LNCaP clone FGC (cell line): ENCODE measurements at regions not wholly inside any gene's neighbourhood (a gene's known extent, or its start where the extent isn't known, plus 50 kb on each side); places are given as distances from the start of the nearest gene placed in this dataset.
"Not testable (repeated sequence)": the region's sequence is repeated elsewhere in the genome, so short reads cannot be mapped to it uniquely, and the experiment has no call there.

Experiments used
- DNase-seq: peaks from one replicate; pipeline ENCODE4 v3.0.0-alpha.2; 2011; ENCODE audit warnings: low read depth
- H3K4me3 ChIP-seq: 2 replicates; pipeline ENCODE4 v1.5.1; 2011; ENCODE audit warnings: mild to moderate bottlenecking, low read depth, low read length, control low read depth
- TF ChIP-seq, protein P1 (sequence below): IDR thresholded peaks from 2 replicates; pipeline ENCODE4 v1.5.1; 2012; ENCODE audit warnings: mild to moderate bottlenecking; ENCODE audit not compliant: control insufficient read depth, insufficient read depth; ENCODE audit errors: extremely low read depth

DNA sequence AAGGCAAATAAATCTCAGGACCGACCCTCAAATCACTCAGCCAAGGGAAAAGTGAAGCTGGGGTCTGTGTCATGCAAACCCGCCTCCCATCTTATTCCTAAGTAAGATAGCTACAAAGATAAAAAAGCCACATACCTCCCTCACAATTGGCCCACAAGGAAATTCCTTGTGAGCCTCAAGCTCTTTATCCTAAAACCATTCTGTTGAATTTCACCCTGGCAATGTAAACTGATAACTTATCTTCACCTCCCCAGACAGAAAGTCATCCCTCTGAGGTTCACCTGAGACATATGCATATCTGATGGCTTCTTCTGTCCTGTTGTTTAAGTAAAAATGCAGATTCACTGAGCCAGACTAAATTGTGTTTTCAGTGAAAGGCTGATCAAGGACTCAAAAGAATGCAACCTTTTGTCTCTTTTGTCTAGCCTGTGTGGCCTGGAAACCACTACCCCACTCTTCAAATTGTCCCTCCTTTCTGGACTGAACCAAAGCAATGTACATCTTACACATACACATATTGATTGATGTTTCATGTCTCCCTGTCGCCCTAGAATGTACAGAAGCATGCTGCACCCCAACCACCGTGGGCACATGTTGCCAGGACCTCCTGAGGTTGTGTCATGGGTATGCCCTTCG is 91.3 kb downstream of the MFAP3L start:
- DNase-seq: no peak
- no peak overlapping the region for H3K4me3 ChIP-seq
- TF ChIP-seq, protein P1, sequence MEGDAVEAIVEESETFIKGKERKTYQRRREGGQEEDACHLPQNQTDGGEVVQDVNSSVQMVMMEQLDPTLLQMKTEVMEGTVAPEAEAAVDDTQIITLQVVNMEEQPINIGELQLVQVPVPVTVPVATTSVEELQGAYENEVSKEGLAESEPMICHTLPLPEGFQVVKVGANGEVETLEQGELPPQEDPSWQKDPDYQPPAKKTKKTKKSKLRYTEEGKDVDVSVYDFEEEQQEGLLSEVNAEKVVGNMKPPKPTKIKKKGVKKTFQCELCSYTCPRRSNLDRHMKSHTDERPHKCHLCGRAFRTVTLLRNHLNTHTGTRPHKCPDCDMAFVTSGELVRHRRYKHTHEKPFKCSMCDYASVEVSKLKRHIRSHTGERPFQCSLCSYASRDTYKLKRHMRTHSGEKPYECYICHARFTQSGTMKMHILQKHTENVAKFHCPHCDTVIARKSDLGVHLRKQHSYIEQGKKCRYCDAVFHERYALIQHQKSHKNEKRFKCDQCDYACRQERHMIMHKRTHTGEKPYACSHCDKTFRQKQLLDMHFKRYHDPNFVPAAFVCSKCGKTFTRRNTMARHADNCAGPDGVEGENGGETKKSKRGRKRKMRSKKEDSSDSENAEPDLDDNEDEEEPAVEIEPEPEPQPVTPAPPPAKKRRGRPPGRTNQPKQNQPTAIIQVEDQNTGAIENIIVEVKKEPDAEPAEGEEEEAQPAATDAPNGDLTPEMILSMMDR: no peak

DNA sequence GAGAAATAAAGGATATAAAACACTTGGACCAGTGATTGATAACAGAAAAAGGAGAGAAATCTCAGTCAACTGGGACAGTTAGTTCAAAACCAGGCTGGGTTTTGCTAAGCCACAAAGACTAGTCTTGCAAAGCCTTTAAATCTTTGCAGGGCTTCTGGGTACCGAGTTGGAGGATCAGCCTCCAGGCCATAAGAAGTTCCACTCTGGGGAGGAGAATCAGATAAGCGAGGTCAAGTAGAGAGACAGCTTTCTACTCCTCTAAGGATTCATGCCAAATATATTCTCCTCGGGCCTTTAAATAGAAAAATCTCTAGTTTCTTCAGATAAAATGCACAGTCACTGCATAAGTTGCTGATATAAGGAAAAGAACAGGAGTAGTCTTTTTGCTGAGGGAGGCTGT is 92.7 kb downstream of the MFAP3L start:
- no peak for DNase-seq
- no peak overlapping the region for H3K4me3 ChIP-seq
- TF ChIP-seq, protein P1: no peak

DNA sequence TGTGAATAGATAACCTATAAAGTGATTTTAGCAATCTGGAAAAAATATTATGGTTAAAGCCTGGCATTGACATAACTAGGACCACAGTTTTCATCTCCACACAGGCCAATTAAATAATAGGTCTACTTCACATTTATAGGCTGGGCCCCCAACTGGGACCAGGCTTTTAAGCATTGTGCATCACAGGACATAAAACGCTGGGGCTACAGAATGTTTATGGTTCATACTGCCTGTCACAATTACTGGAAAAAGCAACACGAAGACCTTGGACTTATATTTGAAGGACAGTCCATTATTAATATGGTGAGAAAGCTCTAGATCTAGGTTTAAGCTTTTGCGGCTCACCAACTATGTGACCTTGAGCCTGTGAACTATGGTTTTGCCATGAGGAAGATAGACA is 94.2 kb downstream of the MFAP3L start:
- TF ChIP-seq, protein P1: no peak
- no peak overlapping the region for H3K4me3 ChIP-seq
- no peak for DNase-seq

DNA sequence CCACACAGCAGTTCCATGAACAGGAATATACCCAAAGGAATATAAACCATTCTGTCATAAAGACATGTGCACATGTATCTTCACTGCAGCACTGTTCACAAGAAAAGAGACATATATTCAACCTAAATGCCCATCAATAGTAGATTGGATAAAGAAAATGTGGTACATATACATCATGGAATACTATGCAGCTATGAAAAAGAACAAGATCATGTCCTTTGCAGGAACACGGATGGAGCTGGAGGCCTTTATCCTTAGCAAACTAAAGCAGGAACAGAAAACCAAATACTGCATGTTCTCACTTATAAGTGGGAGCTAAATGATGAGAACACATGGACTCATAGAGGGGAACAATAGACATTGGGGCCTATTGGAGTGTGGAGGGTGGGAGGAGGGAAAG is 95.4 kb downstream of the MFAP3L start:
- DNase-seq, H3K4me3 ChIP-seq: not testable (repeated sequence)

DNA sequence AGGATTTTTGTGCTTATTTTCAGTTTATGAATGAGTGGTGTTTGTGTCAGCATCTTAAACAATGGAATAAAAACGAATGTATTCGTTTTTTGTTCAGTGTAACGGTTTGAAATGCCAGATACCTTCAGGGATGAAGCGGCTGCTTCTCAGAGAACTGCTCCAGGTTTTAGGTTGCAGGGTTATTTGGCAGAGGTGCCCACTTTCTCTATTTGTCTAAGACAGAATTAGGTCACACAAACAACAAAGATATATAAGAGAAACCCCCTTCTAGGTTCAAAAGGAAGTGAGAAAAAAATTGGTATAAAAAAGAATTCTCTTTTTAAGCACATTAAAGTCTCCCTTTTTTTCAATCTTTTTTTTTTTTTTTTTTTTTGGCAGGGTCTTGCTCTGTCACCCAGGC is 98.9 kb downstream of the MFAP3L start:
- H3K4me3 ChIP-seq: no peak overlapping the region
- TF ChIP-seq, protein P1: no peak
- no peak for DNase-seq

DNA sequence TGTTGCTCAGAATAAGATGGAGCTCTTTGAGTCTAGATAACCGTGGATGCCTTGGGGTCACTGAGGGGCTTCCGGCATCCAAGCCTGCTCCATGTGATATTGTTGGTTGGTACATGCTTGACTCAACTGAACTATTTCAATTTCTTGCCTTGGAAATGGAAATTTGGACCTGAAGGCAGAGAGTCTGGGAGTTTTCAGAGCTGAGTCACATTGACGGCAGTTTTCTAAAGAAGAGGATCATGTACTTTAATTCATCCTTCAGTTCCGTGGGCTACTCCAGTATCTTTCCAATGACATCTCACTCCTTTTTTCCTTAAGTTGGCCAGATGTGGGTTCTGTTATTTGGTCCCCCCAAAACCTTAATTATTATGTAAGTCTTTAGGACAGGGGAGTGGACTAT is 100.5 kb downstream of the MFAP3L start:
- H3K4me3 ChIP-seq: no peak overlapping the region
- DNase-seq: no peak
- TF ChIP-seq, protein P1: no peak

DNA sequence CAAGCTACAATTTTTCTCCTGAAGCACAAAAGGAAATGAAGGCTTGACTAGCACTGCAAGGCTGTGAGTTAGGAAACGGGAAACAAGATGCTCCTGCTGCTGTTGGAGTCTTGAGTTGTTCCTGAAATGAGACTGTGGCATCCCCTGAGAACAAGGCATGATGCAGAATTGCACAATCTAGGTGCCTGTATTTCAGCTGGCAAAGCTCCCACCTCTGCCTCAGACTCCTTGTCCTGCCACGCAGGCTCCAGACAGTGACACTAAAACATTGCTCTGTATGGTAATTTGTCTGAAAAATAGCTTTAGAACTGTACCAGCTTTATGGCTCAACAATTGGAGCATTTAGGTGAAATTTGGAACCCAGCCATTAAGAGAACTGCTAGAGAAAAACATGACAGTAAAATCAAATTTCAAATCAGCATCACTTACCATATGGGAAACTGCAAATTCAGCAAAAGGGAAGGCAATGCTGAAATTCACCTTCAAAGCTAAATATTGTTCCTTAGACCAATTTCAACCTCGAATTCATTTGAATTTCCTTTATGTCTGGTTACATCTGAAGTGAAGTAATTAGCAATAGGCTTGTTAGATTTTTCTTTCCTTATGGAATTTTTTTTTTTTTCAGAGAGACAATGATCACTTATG is 103.4 kb downstream of the MFAP3L start:
- TF ChIP-seq, protein P1: no peak
- no peak overlapping the region for H3K4me3 ChIP-seq
- no peak for DNase-seq
